A549 (cell line): ENCODE measurements at regions not wholly inside any gene's neighbourhood (a gene's known extent, or its start where the extent isn't known, plus 50 kb on each side); places are given as distances from the start of the nearest gene placed in this dataset.

Experiments used
- ATAC-seq, 2 experiments: fragments of 200-7000 bp in 1 of 2; fragments of >200 bp in 1 of 2; cut with Nextera tagmentation in 1 of 2; cut with Tn5 transposase in 1 of 2; 3 replicates each; pipeline versions ENCODE4 v1.8.0 to v1.9.1; 2018 to 2020; ENCODE audit warnings: mild to moderate bottlenecking in 1 of 2, moderate library complexity in 1 of 2
- CTCF ChIA-PET: fragments of 300-600 bp; sonication (Branson Sonifier 250); formaldehyde crosslinking; extraction: SDS; loops from one replicate; lab custom pipeline; 2021; ENCODE audit warnings: antibody characterized with exemption, inconsistent platforms; lab: Yijun Ruan, JAX
- POLR2A ChIA-PET: fragments of 350-600 bp; formaldehyde crosslinking; extraction: SDS; loops from one replicate; lab custom pipeline; 2021; ENCODE audit warnings: antibody characterized with exemption, inconsistent platforms; lab: Yijun Ruan, JAX
- DNase-seq, 2 experiments: peaks; one replicate each; pipeline versions ENCODE4 v3.0.0 to v3.0.0-alpha.2; 2011 to 2016; ENCODE audit warnings: low read depth in 1 of 2, low spot score in 1 of 2
- FAIRE-seq: peaks from 2 replicates; lab custom pipeline; 2011; peaks lifted over from hg19 to GRCh38; lab: Jason Lieb, UNC
- H3K27ac ChIP-seq, 2 experiments: fragments of >200 bp; sonication (Bioruptor Twin); formaldehyde crosslinking; 3 replicates each; pipeline ENCODE4 v1.5.1; 2016 to 2017
- H3K4me1 ChIP-seq: fragments of >200 bp; sonication (Bioruptor Twin); formaldehyde crosslinking; 3 replicates; pipeline ENCODE4 v1.6.1; 2016
- H3K4me2 ChIP-seq: fragments of >200 bp; sonication (Bioruptor Twin); formaldehyde crosslinking; 3 replicates; pipeline ENCODE4 v1.6.1; 2016
- H3K4me3 ChIP-seq: fragments of >200 bp; sonication (Bioruptor Twin); formaldehyde crosslinking; 3 replicates; pipeline ENCODE4 v1.5.1; 2016
- H3K9me3 ChIP-seq: fragments of >200 bp; sonication (Bioruptor Twin); formaldehyde crosslinking; 3 replicates; pipeline ENCODE4 v1.6.1; 2016
- BHLHE40 ChIP-seq: IDR thresholded peaks from 2 replicates; pipeline ENCODE4 v1.6.1; 2012; ENCODE audit warnings: low read depth, low read length, inconsistent platforms
- CBX2 ChIP-seq: fragments of 200-600 bp; sonication (generic); IDR thresholded peaks from 2 replicates; pipeline ENCODE4 v1.6.1; 2016; ENCODE audit warnings: low read depth, mild to moderate bottlenecking, borderline replicate concordance
- CHD2 ChIP-seq: fragments of 150-350 bp; IDR thresholded peaks from 2 replicates; pipeline ENCODE4 v1.6.1; 2014; ENCODE audit warnings: low read length; ENCODE audit not compliant: partially characterized antibody
- CHD4 ChIP-seq: fragments of 200-600 bp; sonication (generic); IDR thresholded peaks from 2 replicates; pipeline ENCODE4 v1.6.1; 2016; ENCODE audit warnings: antibody characterized with exemption, mild to moderate bottlenecking, borderline replicate concordance
- EHMT2 ChIP-seq: fragments of 200-600 bp; sonication (generic); IDR thresholded peaks from 2 replicates; pipeline ENCODE4 v1.6.1; 2016; ENCODE audit warnings: antibody characterized with exemption, low read depth, mild to moderate bottlenecking, moderate library complexity
- FOSL2 ChIP-seq, 2 experiments: fragments of 450-650 bp in 1 of 2; fragments of >200 bp in 1 of 2; sonication (Bioruptor Twin) in 1 of 2; formaldehyde crosslinking; IDR thresholded peaks; 2 replicates each; pipeline versions ENCODE4 v1.5.0 to v1.6.1; 2016 to 2020; ENCODE audit warnings: mild to moderate bottlenecking in 1 of 2, moderate library complexity in 1 of 2
- GATA3 ChIP-seq: IDR thresholded peaks from 2 replicates; pipeline ENCODE4 v1.6.1; 2012; ENCODE audit warnings: borderline replicate concordance
- HDAC2 ChIP-seq: fragments of 200-600 bp; sonication (generic); IDR thresholded peaks from 2 replicates; pipeline ENCODE4 v1.6.1; 2016
- HOXB13 ChIP-seq: fragments of 250-450 bp; sonication (Bioruptor Pico); IDR thresholded peaks from 2 replicates; pipeline ENCODE4 v1.5.0; 2020; ENCODE audit warnings: low read depth, mild to moderate bottlenecking, moderate library complexity
- JUN ChIP-seq, 2 experiments: fragments of >200 bp; sonication (Bioruptor Twin); formaldehyde crosslinking; IDR thresholded peaks; 2 replicates in 1 of 2; 3 replicates in 1 of 2; pipeline ENCODE4 v1.6.1; 2016 to 2017
- JUNB ChIP-seq: fragments of >200 bp; sonication (Bioruptor Twin); formaldehyde crosslinking; IDR thresholded peaks from 2 replicates; pipeline ENCODE4 v1.6.1; 2016
- KDM1A ChIP-seq: fragments of 200-600 bp; sonication (generic); IDR thresholded peaks from 2 replicates; pipeline ENCODE4 v1.6.1; 2016; ENCODE audit warnings: low read depth, mild to moderate bottlenecking
- MAZ ChIP-seq: fragments of 150-350 bp; IDR thresholded peaks from 2 replicates; pipeline ENCODE4 v1.6.1; 2014; ENCODE audit warnings: antibody characterized with exemption, low read depth, low read length, borderline replicate concordance
- NPAS2 ChIP-seq: fragments of 250-450 bp; sonication (Bioruptor Pico); IDR thresholded peaks from 2 replicates; pipeline ENCODE4 v1.8.0; 2022; ENCODE audit warnings: mild to moderate bottlenecking, moderate library complexity, borderline replicate concordance
- POLR2AphosphoS2 ChIP-seq: conservative IDR thresholded peaks from 2 replicates; pipeline ENCODE4 v1.6.1; 2012; ENCODE audit warnings: low read length, improper control_type of control experiment, inconsistent platforms
- RCOR1 ChIP-seq: fragments of 150-350 bp; IDR thresholded peaks from 2 replicates; pipeline ENCODE4 v1.6.1; 2014; ENCODE audit warnings: antibody characterized with exemption, low read length, low read depth
- SMC3 ChIP-seq: fragments of >200 bp; sonication (Bioruptor Twin); formaldehyde crosslinking; IDR thresholded peaks from 3 replicates; pipeline ENCODE4 v1.6.1; 2018; ENCODE audit warnings: inconsistent platforms
- TFCP2L1 ChIP-seq: fragments of 250-450 bp; sonication (Bioruptor Pico); IDR thresholded peaks from 2 replicates; pipeline ENCODE4 v1.5.0; 2021; ENCODE audit warnings: mild to moderate bottlenecking
- TP53 ChIP-seq: fragments of 250-450 bp; sonication (Bioruptor Pico); IDR thresholded peaks from 2 replicates; pipeline ENCODE4 v1.5.0; 2021; ENCODE audit warnings: mild to moderate bottlenecking, moderate library complexity
- ZFP36 ChIP-seq: fragments of 450-650 bp; IDR thresholded peaks from 2 replicates; pipeline ENCODE4 v1.6.1; 2014; ENCODE audit warnings: borderline replicate concordance; ENCODE audit not compliant: partially characterized antibody
- ZSCAN20 ChIP-seq: fragments of 250-450 bp; sonication (Bioruptor Pico); IDR thresholded peaks from 2 replicates; pipeline ENCODE4 v1.8.0; 2022; ENCODE audit warnings: mild to moderate bottlenecking, moderate library complexity
- WGBS: methylation state at CpG from one replicate; pipeline ENCODE4 v1.1.6; 2017; ENCODE audit errors: missing lambda C conversion rate; 5-methylcytosine and 5-hydroxymethylcytosine counted together
- TF ChIP-seq, protein P1 (sequence below): fragments of >200 bp; sonication (Bioruptor Twin); formaldehyde crosslinking; IDR thresholded peaks from 3 replicates; pipeline ENCODE4 v1.5.1; 2016
- TF ChIP-seq, protein P2 (sequence below): fragments of >200 bp; sonication (Bioruptor Twin); formaldehyde crosslinking; IDR thresholded peaks from 2 replicates; pipeline ENCODE4 v1.6.1; 2016
- TF ChIP-seq, protein P3 (sequence below): fragments of 200-600 bp; sonication (generic); IDR thresholded peaks from 2 replicates; pipeline ENCODE4 v1.6.1; 2016; ENCODE audit warnings: antibody characterized with exemption, mild to moderate bottlenecking, moderate library complexity
- TF ChIP-seq, protein P4 (sequence below): IDR thresholded peaks from 2 replicates; pipeline ENCODE4 v1.6.1; 2012
- TF ChIP-seq, protein P5 (sequence below): IDR thresholded peaks from 2 replicates; pipeline ENCODE4 v1.6.1; 2012
- TF ChIP-seq, protein P6 (sequence below): IDR thresholded peaks from 2 replicates; pipeline ENCODE4 v1.6.1; 2012; ENCODE audit warnings: low read depth, borderline replicate concordance
- TF ChIP-seq, protein P7 (sequence below): fragments of 250-450 bp; sonication (Bioruptor Pico); IDR thresholded peaks from 2 replicates; pipeline ENCODE4 v1.5.0; 2021; ENCODE audit warnings: mild to moderate bottlenecking, moderate library complexity, borderline replicate concordance

DNA sequence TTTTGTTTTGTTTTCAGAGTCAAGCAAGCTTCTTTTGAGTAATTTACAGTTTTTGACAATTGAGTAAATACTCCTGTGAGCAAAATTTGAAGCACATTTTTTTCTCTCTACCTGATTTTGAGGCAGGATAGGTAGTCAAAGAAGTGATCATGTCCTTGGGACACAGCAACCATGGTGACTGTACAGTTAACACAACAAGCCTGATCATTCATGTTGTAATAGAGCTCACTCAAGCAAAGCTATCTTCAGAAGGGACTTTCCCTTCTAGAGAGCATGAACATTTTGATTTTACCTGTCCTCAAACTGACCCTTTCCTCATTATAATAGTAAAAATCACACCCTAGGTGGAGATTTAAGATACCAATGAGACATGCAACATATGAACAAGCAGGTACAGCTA lies 126.5 kb upstream of the KCNK1 start:
- Histone ChIP-seq H3K27ac (no peak overlapping the region), H3K4me3 (no peak overlapping the region), H3K4me1 (no peaks in the 10 kb centered on the region), H3K4me2 (no peak overlapping the region), H3K9me3 (peaks cover 18% of the 10 kb centered on the region; the same call in 2 of the 3 replicates)
- POLR2A ChIA-PET = no interaction called here
- FAIRE-seq = no peak
- no peak for ATAC-seq
- no peak for TF ChIP-seq HDAC2
- TF ChIP-seq TP53 (CRISPR knock-in tag) = no peak
- no peak for TF ChIP-seq CBX2
- TF ChIP-seq FOSL2 (IDR thresholded peaks at IDR 0.05) = no peak
- no peak for TF ChIP-seq FOSL2 (CRISPR knock-in tag; IDR thresholded peaks at IDR 0.05)
- TF ChIP-seq KDM1A = no peak
- no peak for TF ChIP-seq JUN (IDR thresholded peaks at IDR 0.05)
- TF ChIP-seq RCOR1 = no peak
- TF ChIP-seq, protein P1, sequence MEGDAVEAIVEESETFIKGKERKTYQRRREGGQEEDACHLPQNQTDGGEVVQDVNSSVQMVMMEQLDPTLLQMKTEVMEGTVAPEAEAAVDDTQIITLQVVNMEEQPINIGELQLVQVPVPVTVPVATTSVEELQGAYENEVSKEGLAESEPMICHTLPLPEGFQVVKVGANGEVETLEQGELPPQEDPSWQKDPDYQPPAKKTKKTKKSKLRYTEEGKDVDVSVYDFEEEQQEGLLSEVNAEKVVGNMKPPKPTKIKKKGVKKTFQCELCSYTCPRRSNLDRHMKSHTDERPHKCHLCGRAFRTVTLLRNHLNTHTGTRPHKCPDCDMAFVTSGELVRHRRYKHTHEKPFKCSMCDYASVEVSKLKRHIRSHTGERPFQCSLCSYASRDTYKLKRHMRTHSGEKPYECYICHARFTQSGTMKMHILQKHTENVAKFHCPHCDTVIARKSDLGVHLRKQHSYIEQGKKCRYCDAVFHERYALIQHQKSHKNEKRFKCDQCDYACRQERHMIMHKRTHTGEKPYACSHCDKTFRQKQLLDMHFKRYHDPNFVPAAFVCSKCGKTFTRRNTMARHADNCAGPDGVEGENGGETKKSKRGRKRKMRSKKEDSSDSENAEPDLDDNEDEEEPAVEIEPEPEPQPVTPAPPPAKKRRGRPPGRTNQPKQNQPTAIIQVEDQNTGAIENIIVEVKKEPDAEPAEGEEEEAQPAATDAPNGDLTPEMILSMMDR = no peak
- no peak for TF ChIP-seq ZFP36
- no peak for TF ChIP-seq CHD2
- TF ChIP-seq GATA3 = no peak
- TF ChIP-seq EHMT2 = no peak
- TF ChIP-seq BHLHE40 = no peak
- TF ChIP-seq SMC3 = no peak
- TF ChIP-seq HOXB13 (CRISPR knock-in tag) = no peak
- CTCF ChIA-PET = interaction anchor here (1.0 kb wide), 1 partner anchor 648 kb away, joined by 3 read pairs; no protein-coding TSS in a partner anchor
- no peak for DNase-seq

DNA sequence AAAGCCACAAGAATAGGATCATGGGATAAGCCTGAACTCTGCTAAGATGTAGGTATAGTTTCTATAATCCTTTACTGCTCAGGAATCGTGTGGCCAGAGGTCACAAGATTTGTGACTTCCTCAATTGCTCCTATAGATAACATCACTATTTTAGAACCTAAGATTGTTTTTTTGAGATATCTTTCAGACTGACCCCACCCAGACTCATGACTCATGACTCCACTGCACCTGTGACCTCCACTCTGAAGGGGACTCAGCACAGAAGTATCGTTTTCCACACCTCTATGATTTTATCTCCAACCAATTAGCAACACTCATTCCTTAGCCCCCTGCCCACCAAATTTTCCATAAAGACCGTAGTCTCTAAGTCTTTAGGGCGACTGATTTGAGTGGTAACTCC lies 124.5 kb upstream of the KCNK1 start:
- Histone ChIP-seq H3K4me1 (no peaks in the 10 kb centered on the region), H3K9me3 (peaks cover 18% of the 10 kb centered on the region; the same call in 2 of the 3 replicates), H3K4me2 (no peak overlapping the region), H3K4me3 (no peak overlapping the region), H3K27ac (no peak overlapping the region)
- ChIA-PET POLR2A (no interaction called here), CTCF (no interaction called here)
- WGBS = 12% methylated on average over 4 of the region's 4 CpGs
- TF ChIP-seq, protein P2, sequence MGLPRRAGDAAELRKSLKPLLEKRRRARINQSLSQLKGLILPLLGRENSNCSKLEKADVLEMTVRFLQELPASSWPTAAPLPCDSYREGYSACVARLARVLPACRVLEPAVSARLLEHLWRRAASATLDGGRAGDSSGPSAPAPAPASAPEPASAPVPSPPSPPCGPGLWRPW = no peak
- TF ChIP-seq JUNB = no peak
- TF ChIP-seq, protein P3, sequence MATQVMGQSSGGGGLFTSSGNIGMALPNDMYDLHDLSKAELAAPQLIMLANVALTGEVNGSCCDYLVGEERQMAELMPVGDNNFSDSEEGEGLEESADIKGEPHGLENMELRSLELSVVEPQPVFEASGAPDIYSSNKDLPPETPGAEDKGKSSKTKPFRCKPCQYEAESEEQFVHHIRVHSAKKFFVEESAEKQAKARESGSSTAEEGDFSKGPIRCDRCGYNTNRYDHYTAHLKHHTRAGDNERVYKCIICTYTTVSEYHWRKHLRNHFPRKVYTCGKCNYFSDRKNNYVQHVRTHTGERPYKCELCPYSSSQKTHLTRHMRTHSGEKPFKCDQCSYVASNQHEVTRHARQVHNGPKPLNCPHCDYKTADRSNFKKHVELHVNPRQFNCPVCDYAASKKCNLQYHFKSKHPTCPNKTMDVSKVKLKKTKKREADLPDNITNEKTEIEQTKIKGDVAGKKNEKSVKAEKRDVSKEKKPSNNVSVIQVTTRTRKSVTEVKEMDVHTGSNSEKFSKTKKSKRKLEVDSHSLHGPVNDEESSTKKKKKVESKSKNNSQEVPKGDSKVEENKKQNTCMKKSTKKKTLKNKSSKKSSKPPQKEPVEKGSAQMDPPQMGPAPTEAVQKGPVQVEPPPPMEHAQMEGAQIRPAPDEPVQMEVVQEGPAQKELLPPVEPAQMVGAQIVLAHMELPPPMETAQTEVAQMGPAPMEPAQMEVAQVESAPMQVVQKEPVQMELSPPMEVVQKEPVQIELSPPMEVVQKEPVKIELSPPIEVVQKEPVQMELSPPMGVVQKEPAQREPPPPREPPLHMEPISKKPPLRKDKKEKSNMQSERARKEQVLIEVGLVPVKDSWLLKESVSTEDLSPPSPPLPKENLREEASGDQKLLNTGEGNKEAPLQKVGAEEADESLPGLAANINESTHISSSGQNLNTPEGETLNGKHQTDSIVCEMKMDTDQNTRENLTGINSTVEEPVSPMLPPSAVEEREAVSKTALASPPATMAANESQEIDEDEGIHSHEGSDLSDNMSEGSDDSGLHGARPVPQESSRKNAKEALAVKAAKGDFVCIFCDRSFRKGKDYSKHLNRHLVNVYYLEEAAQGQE = no peak
- TF ChIP-seq FOSL2 (IDR thresholded peaks at IDR 0.05) = no peak
- no peak for TF ChIP-seq FOSL2 (CRISPR knock-in tag; IDR thresholded peaks at IDR 0.05)
- no peak for TF ChIP-seq POLR2AphosphoS2
- TF ChIP-seq ZFP36 = no peak
- TF ChIP-seq, protein P4, sequence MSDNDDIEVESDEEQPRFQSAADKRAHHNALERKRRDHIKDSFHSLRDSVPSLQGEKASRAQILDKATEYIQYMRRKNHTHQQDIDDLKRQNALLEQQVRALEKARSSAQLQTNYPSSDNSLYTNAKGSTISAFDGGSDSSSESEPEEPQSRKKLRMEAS = no peak
- TF ChIP-seq ZSCAN20 (CRISPR knock-in tag) = no peak
- TF ChIP-seq MAZ = no peak
- TF ChIP-seq, protein P5, sequence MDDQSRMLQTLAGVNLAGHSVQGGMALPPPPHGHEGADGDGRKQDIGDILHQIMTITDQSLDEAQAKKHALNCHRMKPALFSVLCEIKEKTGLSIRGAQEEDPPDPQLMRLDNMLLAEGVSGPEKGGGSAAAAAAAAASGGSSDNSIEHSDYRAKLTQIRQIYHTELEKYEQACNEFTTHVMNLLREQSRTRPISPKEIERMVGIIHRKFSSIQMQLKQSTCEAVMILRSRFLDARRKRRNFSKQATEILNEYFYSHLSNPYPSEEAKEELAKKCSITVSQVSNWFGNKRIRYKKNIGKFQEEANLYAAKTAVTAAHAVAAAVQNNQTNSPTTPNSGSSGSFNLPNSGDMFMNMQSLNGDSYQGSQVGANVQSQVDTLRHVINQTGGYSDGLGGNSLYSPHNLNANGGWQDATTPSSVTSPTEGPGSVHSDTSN = no peak
- no peak for TF ChIP-seq TFCP2L1 (CRISPR knock-in tag)
- TF ChIP-seq NPAS2 = no peak
- TF ChIP-seq, protein P6, sequence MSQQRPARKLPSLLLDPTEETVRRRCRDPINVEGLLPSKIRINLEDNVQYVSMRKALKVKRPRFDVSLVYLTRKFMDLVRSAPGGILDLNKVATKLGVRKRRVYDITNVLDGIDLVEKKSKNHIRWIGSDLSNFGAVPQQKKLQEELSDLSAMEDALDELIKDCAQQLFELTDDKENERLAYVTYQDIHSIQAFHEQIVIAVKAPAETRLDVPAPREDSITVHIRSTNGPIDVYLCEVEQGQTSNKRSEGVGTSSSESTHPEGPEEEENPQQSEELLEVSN = no peak
- TF ChIP-seq KDM1A = no peak
- no peak for TF ChIP-seq CHD4
- TF ChIP-seq, protein P7, sequence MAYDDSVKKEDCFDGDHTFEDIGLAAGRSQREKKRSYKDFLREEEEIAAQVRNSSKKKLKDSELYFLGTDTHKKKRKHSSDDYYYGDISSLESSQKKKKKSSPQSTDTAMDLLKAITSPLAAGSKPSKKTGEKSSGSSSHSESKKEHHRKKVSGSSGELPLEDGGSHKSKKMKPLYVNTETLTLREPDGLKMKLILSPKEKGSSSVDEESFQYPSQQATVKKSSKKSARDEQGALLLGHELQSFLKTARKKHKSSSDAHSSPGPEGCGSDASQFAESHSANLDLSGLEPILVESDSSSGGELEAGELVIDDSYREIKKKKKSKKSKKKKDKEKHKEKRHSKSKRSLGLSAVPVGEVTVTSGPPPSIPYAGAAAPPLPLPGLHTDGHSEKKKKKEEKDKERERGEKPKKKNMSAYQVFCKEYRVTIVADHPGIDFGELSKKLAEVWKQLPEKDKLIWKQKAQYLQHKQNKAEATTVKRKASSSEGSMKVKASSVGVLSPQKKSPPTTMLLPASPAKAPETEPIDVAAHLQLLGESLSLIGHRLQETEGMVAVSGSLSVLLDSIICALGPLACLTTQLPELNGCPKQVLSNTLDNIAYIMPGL (CRISPR knock-in tag) = no peak
- TF ChIP-seq EHMT2 = no peak
- no peak for DNase-seq
- no peak for ATAC-seq
- FAIRE-seq = no peak
